Kidney (tissue), 13 donors: ENCODE measurements at regions not wholly inside any gene's neighbourhood (a gene's known extent, or its start where the extent isn't known, plus 50 kb on each side); places are given as distances from the start of the nearest gene placed in this dataset.

ENCODE experiments used
- DNase-seq, 5 donors: peaks; one replicate each; pipeline ENCODE4 v3.0.0-alpha.2; 2013 to 2020
- FAIRE-seq: peaks from 2 replicates; lab custom pipeline; 2012; peaks lifted over from hg19 to GRCh38; lab: Jason Lieb, UNC
- H3K27ac ChIP-seq, 2 donors: one replicate each; pipeline ENCODE4 v1.7.0; 2013; ENCODE audit warnings: low read depth in 2 of 2, low read length in 2 of 2, inconsistent platforms in 1 of 2
- H3K27me3 ChIP-seq: one replicate; pipeline ENCODE4 v1.7.1; 2013; ENCODE audit warnings: low read length, inconsistent platforms; ENCODE audit not compliant: control insufficient read depth, insufficient read depth
- H3K36me3 ChIP-seq, 3 donors: one replicate each; pipeline versions ENCODE4 v1.7.0 to v1.7.1; 2013; ENCODE audit warnings: low read length in 3 of 3, control low read depth in 1 of 3, inconsistent platforms in 1 of 3; ENCODE audit not compliant: insufficient read depth in 3 of 3, control insufficient read depth in 2 of 3
- H3K4me1 ChIP-seq, 3 donors: one replicate each; pipeline versions ENCODE4 v1.7.0 to v1.7.1; 2013; ENCODE audit warnings: low read length in 3 of 3, inconsistent platforms in 1 of 3, low read depth in 1 of 3; ENCODE audit not compliant: control insufficient read depth in 2 of 3, insufficient read depth in 2 of 3
- H3K4me3 ChIP-seq, 3 donors: one replicate each; pipeline versions ENCODE4 v1.7.0 to v1.8.1; 2013; ENCODE audit warnings: low read length in 3 of 3, control low read depth in 1 of 3, inconsistent platforms in 1 of 3
- H3K9ac ChIP-seq, 3 donors: one replicate each; pipeline versions ENCODE4 v1.7.0 to v1.7.1; 2013; ENCODE audit warnings: low read length in 3 of 3, control low read depth in 1 of 3, inconsistent platforms in 1 of 3
- H3K9me3 ChIP-seq, 3 donors: one replicate each; pipeline versions ENCODE4 v1.7.0 to v1.7.1; 2013; ENCODE audit warnings: low read length in 3 of 3, control low read depth in 1 of 3, inconsistent platforms in 1 of 3; ENCODE audit not compliant: control insufficient read depth in 2 of 3, insufficient read depth in 1 of 3
- CTCF ChIP-seq: IDR thresholded peaks from 3 replicates; pipeline ENCODE4 v1.5.1; 2012; ENCODE audit warnings: mild to moderate bottlenecking, moderate library complexity, borderline replicate concordance; ENCODE audit not compliant: insufficient read depth; ENCODE audit errors: extremely low read depth
- intact Hi-C: fragments of 100-400 bp; cut with DNase I; formaldehyde crosslinking; loops from one replicate; pipeline ENCODE4 v1.11.1; 2022
- donor health status: control.
- donor health status: control.
- donor health status: control.
- donor health status: control.
- donor health status: control.
- donor health status: DM: yes; HTN: yes; CAD: no.
- donor health status: Normal renal cell carcinoma (clear cell type).

- FAIRE-seq = no peak
- no peaks in the 10 kb centered on the region for H3K36me3 ChIP-seq
- intact Hi-C loops = no loop called here
Measured at GRCh38 chr9:107816561-107817021, 327.0 kb upstream of the KLF4 start.

DNA sequence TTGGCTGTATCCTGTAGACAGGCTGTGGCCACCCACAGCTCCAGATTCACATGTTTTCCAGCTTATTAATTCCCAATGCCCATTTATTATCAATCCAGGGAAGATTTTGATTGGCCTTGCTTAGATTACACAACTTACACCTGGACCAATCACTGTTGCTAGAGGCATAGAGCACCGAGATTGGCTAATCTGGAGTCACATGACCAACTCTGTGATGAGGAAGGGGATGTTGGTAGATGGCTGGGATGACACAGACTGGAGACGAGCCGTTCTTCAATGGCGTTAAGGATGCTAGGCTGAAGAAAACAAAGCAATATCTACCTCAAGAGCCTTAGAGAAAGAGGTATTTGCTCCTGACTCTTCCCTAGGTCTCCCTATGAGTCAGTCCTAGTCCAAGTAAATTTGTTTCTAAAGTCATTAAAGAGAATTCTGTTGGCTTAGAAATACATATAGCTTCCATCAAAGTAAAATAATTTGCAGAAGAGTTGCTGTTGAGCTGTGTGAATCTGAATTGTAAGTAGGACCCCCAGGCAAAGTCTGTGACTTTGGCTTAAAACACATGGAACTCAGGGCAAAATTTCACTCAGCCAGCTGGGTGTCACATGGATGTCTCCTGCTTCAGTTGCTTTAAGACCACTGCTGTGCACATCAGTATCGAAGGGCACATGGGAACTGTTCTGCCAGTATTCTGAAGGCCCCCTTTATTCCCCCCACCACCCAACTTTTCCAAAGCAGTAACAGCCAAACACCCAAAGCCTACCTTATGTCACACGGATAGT is 326.4 kb upstream of the KLF4 start:
- Histone ChIP-seq H3K4me1 (no peaks in the 10 kb centered on the region), H3K27me3 (no peaks in the 10 kb centered on the region), H3K36me3 (no peaks in the 10 kb centered on the region), H3K9me3 (no peaks in the 10 kb centered on the region), H3K9ac (no peak overlapping the region), H3K27ac (no peak overlapping the region), H3K4me3 (no peak overlapping the region)
- intact Hi-C loops = no loop called here
- FAIRE-seq (no peak), DNase-seq (no peak)
- no peak for TF ChIP-seq CTCF

More at GRCh38 chr9:107816561-107817021, 327.0 kb upstream of the KLF4 start:
- DNase-seq = no peak
- Histone ChIP-seq H3K9ac (no peak overlapping the region), H3K9me3 (no peaks in the 10 kb centered on the region), H3K27ac (no peak overlapping the region), H3K4me1 (no peaks in the 10 kb centered on the region), H3K4me3 (no peak overlapping the region), H3K27me3 (no peaks in the 10 kb centered on the region)
- no peak for TF ChIP-seq CTCF

- no peak overlapping the region for H3K4me3 ChIP-seq
- H3K27me3 ChIP-seq = no peaks in the 10 kb centered on the region
- H3K9me3 ChIP-seq = no peaks in the 10 kb centered on the region
- no peak overlapping the region for H3K27ac ChIP-seq
- no peak overlapping the region for H3K9ac ChIP-seq
- H3K36me3 ChIP-seq = no peaks in the 10 kb centered on the region
- DNase-seq = no peak
- no peak for TF ChIP-seq CTCF
- H3K4me1 ChIP-seq = no peaks in the 10 kb centered on the region
- intact Hi-C loops = no loop called here
- FAIRE-seq = no peak
Measured at GRCh38 chr9:107813287-107813686, 323.7 kb upstream of the KLF4 start.
